Hepatocyte (in vitro differentiated cells): ENCODE measurements at regions not wholly inside any gene's neighbourhood (a gene's known extent, or its start where the extent isn't known, plus 50 kb on each side); places are given as distances from the start of the nearest gene placed in this dataset.

Experiments used
- DNase-seq: peaks from one replicate; pipeline ENCODE4 v3.0.0-alpha.2; 2016; ENCODE audit warnings: low spot score
- H2AFZ ChIP-seq: fragments of 200-600 bp; sonication (generic); 2 replicates; pipeline ENCODE4 v1.6.0; 2016; ENCODE audit warnings: antibody characterized with exemption, mild to moderate bottlenecking
- H3K27ac ChIP-seq: fragments of 200-600 bp; sonication (generic); 2 replicates; pipeline ENCODE4 v1.5.1; 2016; ENCODE audit warnings: mild to moderate bottlenecking
- H3K27me3 ChIP-seq: fragments of 200-600 bp; sonication (generic); 2 replicates; pipeline ENCODE4 v1.6.1; 2016
- H3K36me3 ChIP-seq: fragments of 200-600 bp; sonication (generic); replicated peaks from 2 replicates; pipeline ENCODE4 v1.5.1; 2016; ENCODE audit warnings: low read depth; ENCODE audit not compliant: insufficient read depth
- H3K4me1 ChIP-seq: fragments of 200-600 bp; sonication (generic); 2 replicates; pipeline ENCODE4 v1.5.1; 2016; ENCODE audit warnings: mild to moderate bottlenecking, moderate library complexity; ENCODE audit not compliant: insufficient read depth
- H3K4me2 ChIP-seq: fragments of 200-600 bp; sonication (generic); 2 replicates; pipeline ENCODE4 v1.6.0; 2016
- H3K4me3 ChIP-seq: fragments of 200-600 bp; sonication (generic); 2 replicates; pipeline ENCODE4 v1.5.1; 2016; ENCODE audit warnings: mild to moderate bottlenecking
- H3K79me2 ChIP-seq: fragments of 200-600 bp; sonication (generic); 2 replicates; pipeline ENCODE4 v1.6.0; 2017; ENCODE audit warnings: mild to moderate bottlenecking
- H3K9me2 ChIP-seq: fragments of 200-600 bp; sonication (generic); replicated peaks from 2 replicates; pipeline ENCODE4 v1.6.0; 2017; ENCODE audit warnings: mild to moderate bottlenecking; ENCODE audit not compliant: insufficient read depth
- H3K9me3 ChIP-seq: fragments of 200-600 bp; sonication (generic); 2 replicates; pipeline ENCODE4 v1.5.1; 2016; ENCODE audit warnings: low read depth, mild to moderate bottlenecking
- H4K20me1 ChIP-seq: fragments of 200-600 bp; sonication (generic); 2 replicates; pipeline ENCODE4 v1.6.0; 2016; ENCODE audit warnings: mild to moderate bottlenecking; ENCODE audit not compliant: insufficient read depth, poor library complexity, severe bottlenecking
- CTCF ChIP-seq: fragments of 200-600 bp; sonication (generic); IDR thresholded peaks from 2 replicates; pipeline ENCODE4 v1.5.1; 2016; ENCODE audit warnings: antibody characterized with exemption, mild to moderate bottlenecking; ENCODE audit not compliant: poor library complexity
- EZH2 ChIP-seq: fragments of 200-600 bp; sonication (generic); IDR thresholded peaks from 2 replicates; pipeline ENCODE4 v1.6.1; 2016; ENCODE audit warnings: antibody characterized with exemption, mild to moderate bottlenecking, borderline replicate concordance
- EZH2phosphoT487 ChIP-seq: fragments of 200-600 bp; sonication (generic); IDR thresholded peaks from one replicate; pipeline ENCODE4 v1.6.1; 2018; ENCODE audit warnings: antibody characterized with exemption, mild to moderate bottlenecking, low read depth, moderate library complexity; ENCODE audit not compliant: unreplicated experiment, severe bottlenecking
- WGBS: methylation state at CpG from one replicate; pipeline ENCODE4 v1.1.6; 2016; ENCODE audit warnings: low lambda C conversion rate; ENCODE audit errors: missing lambda C conversion rate; 5-methylcytosine and 5-hydroxymethylcytosine counted together

DNA sequence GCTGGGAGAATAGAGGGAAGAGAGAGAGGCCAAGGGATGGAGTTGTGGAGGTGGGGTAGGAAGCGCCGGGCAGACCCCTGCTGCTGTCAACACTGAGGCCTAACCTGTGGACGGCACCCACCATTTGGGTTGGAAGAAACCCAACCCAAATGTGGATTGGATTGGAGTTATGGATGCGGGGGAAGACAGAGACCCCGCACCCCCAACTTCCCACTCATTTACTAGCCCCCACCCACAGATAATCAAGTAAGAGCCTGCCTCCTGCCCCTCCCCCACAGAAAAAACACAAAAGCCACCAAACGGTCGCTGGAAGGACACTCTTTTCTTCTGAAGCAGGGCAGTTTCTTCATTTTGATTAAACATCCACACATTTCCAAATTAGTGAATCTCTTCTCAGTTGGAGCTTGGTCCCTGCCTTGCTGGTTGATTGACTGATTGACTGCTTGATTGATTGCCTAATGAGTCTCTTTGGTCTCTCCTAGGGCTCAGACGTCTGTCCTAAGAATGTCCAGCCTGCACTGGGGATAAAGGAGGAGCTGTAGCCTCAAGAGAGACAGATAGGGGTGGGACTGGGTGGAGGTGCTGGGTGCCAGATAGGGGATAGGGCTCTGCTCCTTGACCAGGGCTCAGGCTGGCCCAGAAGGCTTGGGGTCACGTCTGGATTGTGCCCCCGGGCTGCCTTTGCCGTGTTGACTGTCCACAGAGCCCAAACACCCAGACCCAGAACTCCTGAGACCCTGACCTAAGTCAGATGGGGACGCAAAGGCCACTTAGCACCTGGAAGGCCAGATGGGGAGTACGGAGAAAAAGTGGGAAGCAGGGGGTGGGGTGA, 74.9 kb upstream of the FOXP4 start:
- Histone ChIP-seq H4K20me1 (no peaks in the 10 kb centered on the region), H3K9me2 (no peaks in the 10 kb centered on the region), H3K79me2 (no peaks in the 10 kb centered on the region), H3K9me3 (no peaks in the 10 kb centered on the region), H3K27me3 (no peaks in the 10 kb centered on the region), H2AFZ (no peak overlapping the region), H3K4me1 (peaks cover 41% of the 10 kb centered on the region), H3K4me3 (no peak overlapping the region), H3K27ac (no peak overlapping the region), H3K4me2 (no peak overlapping the region), H3K36me3 (no peaks in the 10 kb centered on the region)
- no peak for DNase-seq
- WGBS, result 74% methylated on average over 13 of the region's 13 CpGs
- TF ChIP-seq CTCF (no peak), EZH2 (no peak), EZH2phosphoT487 (no peak)

DNA sequence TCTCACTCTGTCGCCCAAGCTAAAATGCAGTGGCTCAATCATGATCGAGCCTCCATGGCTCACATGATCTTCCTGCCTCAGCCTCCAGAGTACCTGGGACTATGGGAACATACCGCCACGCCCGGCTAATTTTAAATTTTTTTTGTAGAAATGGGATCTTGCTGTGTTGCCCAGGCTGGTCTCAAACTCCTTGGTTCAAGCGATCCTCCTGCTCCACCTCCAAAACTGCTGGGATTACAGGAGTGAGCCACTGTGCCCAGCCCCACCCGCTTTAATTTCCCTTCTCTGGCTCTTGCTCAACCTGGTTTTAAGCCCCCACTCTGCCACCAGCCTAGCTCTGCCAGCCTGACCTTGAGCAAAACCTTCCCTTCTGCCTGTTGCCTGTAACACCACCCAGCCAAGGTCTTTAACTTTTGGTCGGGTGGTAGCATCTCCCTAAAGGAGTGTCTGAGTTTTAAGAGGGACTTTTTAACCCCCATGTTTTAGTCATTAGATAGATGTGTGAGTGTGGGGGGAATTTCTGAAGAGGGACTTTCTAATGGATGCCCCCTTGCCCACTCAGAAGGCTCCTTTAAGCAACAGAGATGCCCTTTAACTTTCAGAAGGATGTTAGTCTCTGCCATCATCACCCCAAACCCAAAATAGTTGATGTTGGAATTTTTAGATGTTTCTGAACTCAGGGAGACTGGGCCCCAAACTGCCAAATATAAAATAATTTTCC, 71.8 kb upstream of the FOXP4 start:
- no peak overlapping the region for H2AFZ ChIP-seq
- no peak for DNase-seq
- peaks cover 37% of the 10 kb centered on the region for H3K4me1 ChIP-seq
- TF ChIP-seq EZH2 (no peak), CTCF (no peak)
- no peaks in the 10 kb centered on the region for H3K27me3 ChIP-seq
- no peaks in the 10 kb centered on the region for H4K20me1 ChIP-seq
- H3K9me2 ChIP-seq, result no peaks in the 10 kb centered on the region
- H3K4me2 ChIP-seq, result no peak overlapping the region
- H3K9me3 ChIP-seq, result no peaks in the 10 kb centered on the region
- H3K36me3 ChIP-seq, result no peaks in the 10 kb centered on the region
- 94% methylated on average over 8 of the region's 8 CpGs for WGBS
- no peak overlapping the region for H3K4me3 ChIP-seq
- no peak overlapping the region for H3K27ac ChIP-seq
- no peaks in the 10 kb centered on the region for H3K79me2 ChIP-seq

- Histone ChIP-seq H3K27me3 (no peaks in the 10 kb centered on the region), H3K36me3 (no peaks in the 10 kb centered on the region), H3K4me3 (no peak overlapping the region), H2AFZ (no peak overlapping the region), H3K4me2 (no peak overlapping the region), H3K79me2 (no peaks in the 10 kb centered on the region), H3K27ac (no peak overlapping the region), H4K20me1 (no peaks in the 10 kb centered on the region), H3K9me2 (no peaks in the 10 kb centered on the region), H3K4me1 (peaks cover 29% of the 10 kb centered on the region), H3K9me3 (no peaks in the 10 kb centered on the region)
- no peak for DNase-seq
- TF ChIP-seq EZH2, result no peak
- TF ChIP-seq EZH2phosphoT487, result no peak
- no peak for TF ChIP-seq CTCF
- WGBS, result 85% methylated on average over 6 of the region's 6 CpGs
These were observed 71.0 kb upstream of the FOXP4 start for GRCh38 chr6:41475164-41475563.
